H1 (cell line): ENCODE measurements at regions not wholly inside any gene's neighbourhood (a gene's known extent, or its start where the extent isn't known, plus 50 kb on each side); places are given as distances from the start of the nearest gene placed in this dataset.

Source experiments
- CTCF ChIA-PET: fragments of 300-600 bp; sonication (Branson Sonifier 250); formaldehyde crosslinking; loops from one replicate; lab custom pipeline; 2021; ENCODE audit not compliant: partially characterized antibody; lab: Charles Lee
- POLR2A ChIA-PET: fragments of 300-600 bp; sonication (Branson Sonifier 250); formaldehyde crosslinking; loops from one replicate; lab custom pipeline; 2021; ENCODE audit warnings: inconsistent platforms; ENCODE audit not compliant: partially characterized antibody; lab: Charles Lee
- DNase-seq, 2 experiments: peaks; one replicate each; pipeline versions ENCODE4 v3.0.0 to v3.0.0-alpha.2; 2010 to 2022; ENCODE audit warnings: low spot score in 2 of 2, low read depth in 1 of 2, mixed read lengths in 1 of 2
- FAIRE-seq: peaks from 2 replicates; lab custom pipeline; 2011; peaks lifted over from hg19 to GRCh38; lab: Jason Lieb, UNC
- H2AFZ ChIP-seq: 2 replicates; pipeline ENCODE4 v1.8.1; 2012; ENCODE audit warnings: low read length, inconsistent platforms
- H2AK5ac ChIP-seq: 2 replicates; pipeline ENCODE4 v1.6.1; 2013; ENCODE audit warnings: low read depth, low read length
- H2BK120ac ChIP-seq: replicated peaks from 2 replicates; pipeline ENCODE3; 2013; ENCODE audit warnings: low read depth, low read length, inconsistent platforms
- H2BK12ac ChIP-seq: 2 replicates; pipeline ENCODE4 v1.6.1; 2013; ENCODE audit warnings: low read depth, low read length
- H2BK15ac ChIP-seq: 2 replicates; pipeline ENCODE4 v1.6.1; 2013; ENCODE audit warnings: low read length
- H2BK20ac ChIP-seq: 2 replicates; pipeline ENCODE4 v1.6.1; 2013; ENCODE audit warnings: low read length
- H2BK5ac ChIP-seq: 2 replicates; pipeline ENCODE4 v1.6.1; 2013; ENCODE audit warnings: low read depth, low read length
- H3K14ac ChIP-seq: 2 replicates; pipeline ENCODE4 v1.6.1; 2013; ENCODE audit warnings: inconsistent platforms; ENCODE audit not compliant: insufficient read length
- H3K18ac ChIP-seq: 2 replicates; pipeline ENCODE4 v1.6.1; 2013; ENCODE audit warnings: low read length; ENCODE audit errors: extremely low read depth
- H3K23ac ChIP-seq: 2 replicates; pipeline ENCODE4 v1.6.1; 2013; ENCODE audit warnings: inconsistent platforms; ENCODE audit not compliant: insufficient read length
- H3K23me2 ChIP-seq: 2 replicates; pipeline ENCODE4 v1.6.1; 2013; ENCODE audit warnings: low read depth, low read length
- H3K27ac ChIP-seq: 2 replicates; pipeline ENCODE4 v1.6.1; 2011; ENCODE audit warnings: low read depth, low read length, inconsistent platforms
- H3K27me3 ChIP-seq, 4 experiments: replicated peaks in 1 of 4; 1 replicate in 1 of 4; 2 replicates in 3 of 4; pipeline versions ENCODE4 v1.6.1 to v1.8.1; 2011 to 2013; ENCODE audit warnings: low read length in 3 of 4, mild to moderate bottlenecking in 3 of 4, inconsistent platforms in 2 of 4, mixed read lengths in 2 of 4, moderate library complexity in 1 of 4; ENCODE audit not compliant: control insufficient read depth in 3 of 4, insufficient read depth in 3 of 4; ENCODE audit errors: extremely low read depth in 1 of 4
- H3K36me3 ChIP-seq, 4 experiments: 2 replicates each; pipeline versions ENCODE4 v1.6.1 to v1.8.1; 2011 to 2013; ENCODE audit warnings: mild to moderate bottlenecking in 4 of 4, low read length in 3 of 4, moderate library complexity in 2 of 4, control low read depth in 1 of 4, inconsistent platforms in 1 of 4; ENCODE audit not compliant: insufficient read depth in 4 of 4, control insufficient read depth in 2 of 4
- H3K4ac ChIP-seq: replicated peaks from 2 replicates; pipeline ENCODE3; 2013; ENCODE audit warnings: low read length, low read depth, mixed read lengths, inconsistent platforms; ENCODE audit not compliant: insufficient read length
- H3K4me1 ChIP-seq, 4 experiments: replicated peaks in 1 of 4; 1 replicate in 1 of 4; 2 replicates in 3 of 4; pipeline versions ENCODE4 v1.6.1 to v1.8.1; 2011 to 2013; ENCODE audit warnings: low read length in 3 of 4, inconsistent platforms in 2 of 4, mixed read lengths in 1 of 4; ENCODE audit not compliant: insufficient read depth in 4 of 4, control insufficient read depth in 3 of 4
- H3K4me2 ChIP-seq, 2 experiments: 2 replicates each; pipeline versions ENCODE4 v1.6.1 to v1.8.1; 2011 to 2013; ENCODE audit warnings: low read depth in 2 of 2, low read length in 2 of 2, control low read depth in 1 of 2, inconsistent platforms in 1 of 2, mild to moderate bottlenecking in 1 of 2; ENCODE audit not compliant: insufficient read depth in 1 of 2
- H3K4me3 ChIP-seq, 4 experiments: fragments of 200-600, 300-600 bp in 1 of 4; sonication (generic), shearing (Covaris generic), sonication (Bioruptor Twin) in 1 of 4; 2 replicates each; pipeline versions ENCODE4 v1.5.1 to v1.8.1; 2011 to 2016; ENCODE audit warnings: low read length in 4 of 4, low read depth in 3 of 4, control low read depth in 2 of 4, inconsistent platforms in 2 of 4, mild to moderate bottlenecking in 2 of 4, mixed read lengths in 1 of 4, moderate library complexity in 1 of 4; ENCODE audit not compliant: insufficient read depth in 2 of 4; ENCODE audit errors: extremely low read depth in 1 of 4
- H3K56ac ChIP-seq: replicated peaks from 2 replicates; pipeline ENCODE3; 2013; ENCODE audit warnings: low read depth, mild to moderate bottlenecking, mixed read lengths, low read length, inconsistent platforms; ENCODE audit not compliant: insufficient read length
- H3K79me1 ChIP-seq: 2 replicates; pipeline ENCODE4 v1.6.1; 2013; ENCODE audit warnings: low read depth, low read length, control low read depth
- H3K79me2 ChIP-seq, 2 experiments: 2 replicates each; pipeline versions ENCODE4 v1.6.1 to v1.8.1; 2012 to 2013; ENCODE audit warnings: low read length in 2 of 2, mild to moderate bottlenecking in 2 of 2, inconsistent platforms in 1 of 2; ENCODE audit not compliant: insufficient read depth in 2 of 2, control insufficient read depth in 1 of 2
- H3K9ac ChIP-seq, 4 experiments: replicated peaks in 1 of 4; 1 replicate in 1 of 4; 2 replicates in 3 of 4; pipeline versions ENCODE4 v1.6.1 to v1.8.1; 2011 to 2013; ENCODE audit warnings: low read depth in 3 of 4, low read length in 3 of 4, control low read depth in 2 of 4, mild to moderate bottlenecking in 2 of 4, moderate library complexity in 2 of 4, inconsistent platforms in 1 of 4; ENCODE audit errors: extremely low read depth in 1 of 4
- H3K9me3 ChIP-seq, 2 experiments: 2 replicates each; pipeline versions ENCODE4 v1.6.1 to v1.8.1; 2012 to 2013; ENCODE audit warnings: mild to moderate bottlenecking in 2 of 2, moderate library complexity in 2 of 2, control low read depth in 1 of 2, inconsistent platforms in 1 of 2, low read depth in 1 of 2, low read length in 1 of 2, mixed read lengths in 1 of 2; ENCODE audit not compliant: insufficient read depth in 2 of 2
- H4K20me1 ChIP-seq, 2 experiments: replicated peaks in 1 of 2; 2 replicates each; pipeline versions ENCODE3 to v1.8.1; 2011 to 2013; ENCODE audit warnings: inconsistent platforms in 2 of 2, low read length in 2 of 2, mild to moderate bottlenecking in 1 of 2; ENCODE audit not compliant: insufficient read depth in 2 of 2, control insufficient read depth in 1 of 2
- H4K5ac ChIP-seq: 2 replicates; pipeline ENCODE4 v1.6.1; 2013; ENCODE audit warnings: low read length, low read depth, mixed read lengths, inconsistent platforms; ENCODE audit not compliant: insufficient read length
- H4K8ac ChIP-seq: 2 replicates; pipeline ENCODE4 v1.8.0; 2013; ENCODE audit warnings: mild to moderate bottlenecking, moderate library complexity, low read length, inconsistent platforms; ENCODE audit not compliant: insufficient read depth; ENCODE audit errors: extremely low read depth
- H4K91ac ChIP-seq: replicated peaks from 2 replicates; pipeline ENCODE3; 2013; ENCODE audit warnings: low read length, mixed read lengths, inconsistent platforms; ENCODE audit not compliant: insufficient read length
- EGR1 ChIP-seq: IDR thresholded peaks from 2 replicates; pipeline ENCODE4 v1.6.1; 2011; ENCODE audit warnings: low read depth, low read length, borderline replicate concordance
- EZH2 ChIP-seq: fragments of 200-600 bp; sonication (generic); IDR thresholded peaks from 2 replicates; pipeline ENCODE4 v1.7.1; 2012; ENCODE audit warnings: low read depth, mild to moderate bottlenecking, moderate library complexity, low read length, inconsistent platforms; ENCODE audit not compliant: severe bottlenecking
- KDM1A ChIP-seq: fragments of 200-600, 300-600 bp; sonication (generic); IDR thresholded peaks from 2 replicates; pipeline ENCODE4 v1.7.1; 2016; ENCODE audit warnings: mild to moderate bottlenecking, low read length, borderline replicate concordance
- SIX5 ChIP-seq: IDR thresholded peaks from 2 replicates; pipeline ENCODE4 v1.6.1; 2011; ENCODE audit warnings: mild to moderate bottlenecking, low read depth, low read length
- WGBS, 2 experiments: shearing (Covaris generic) in 1 of 2; methylation state at CpG; one replicate each; pipeline versions ENCODE4 v1.1.6 to v1.1.7; 2013 to 2015; ENCODE audit warnings: low lambda C conversion rate in 2 of 2, mixed read lengths in 2 of 2, inconsistent platforms in 1 of 2, low coverage in 1 of 2, missing lambda C conversion rate in 1 of 2; ENCODE audit not compliant: insufficient replicate concordance in 2 of 2, insufficient coverage in 1 of 2, insufficient read length in 1 of 2; ENCODE audit errors: extremely low coverage in 1 of 2, missing lambda C conversion rate in 1 of 2; 5-methylcytosine and 5-hydroxymethylcytosine counted together

GRCh38 chr6:110037726-110038295 is 59.7 kb downstream of the GPR6 start:
- Histone ChIP-seq H4K91ac (no peak overlapping the region), H3K23me2 (no peaks in the 10 kb centered on the region), H2AK5ac (no peak overlapping the region), H4K20me1 (no peaks in the 10 kb centered on the region), H3K4me2 (no peak overlapping the region), H3K27me3 (no peaks in the 10 kb centered on the region; a peak in 1 of 7 replicates), H3K79me1 (no peaks in the 10 kb centered on the region), H4K5ac (no peak overlapping the region), H3K23ac (no peak overlapping the region), H3K79me2 (no peaks in the 10 kb centered on the region), H2BK20ac (no peak overlapping the region), H2BK5ac (no peak overlapping the region), H3K9me3 (no peaks in the 10 kb centered on the region), H2BK12ac (no peak overlapping the region; the same call in 1 of the 2 replicates), H3K18ac (no peak overlapping the region), H4K8ac (no peak overlapping the region), H3K4me1 (peaks cover 0 to 3% (median 3%) of the 10 kb centered on the region in 4 experiments; a peak in 5 of 7 replicates), H3K9ac (no peak overlapping the region), H3K36me3 (no peaks in the 10 kb centered on the region), H3K56ac (no peak overlapping the region), H3K4ac (no peak overlapping the region), H3K4me3 (no peak overlapping the region), H3K14ac (no peak overlapping the region), H3K27ac (no peak overlapping the region), H2BK120ac (no peak overlapping the region), H2BK15ac (no peak overlapping the region), H2AFZ (no peak overlapping the region)
- POLR2A ChIA-PET, result no interaction called here
- CTCF ChIA-PET, result interaction anchor here (0.5 to 6.5 kb wide), 39 partner anchors 9 to 855 kb away, joined by 3 to 129 read pairs (median 4); no protein-coding TSS in a partner anchor
- DNase-seq (no peak), FAIRE-seq (no peak)
- TF ChIP-seq KDM1A (no peak), EZH2 (no peak), EGR1 (no peak), SIX5 (no peak)
- 87% methylated on average over 9 of the region's 9 CpGs; no CpG with 5 or more reads in 1 of the 2 experiments for WGBS, 2 experiments
